T-helper 17 cell (primary cell): ENCODE measurements at regions not wholly inside any gene's neighbourhood (a gene's known extent, or its start where the extent isn't known, plus 50 kb on each side); places are given as distances from the start of the nearest gene placed in this dataset.
"Not testable (repeated sequence)": the region's sequence is repeated elsewhere in the genome, so short reads cannot be mapped to it uniquely, and the experiment has no call there.

Source experiments
- ATAC-seq: fragments of 150-1000 bp; cut with Tn5 transposase; 2 replicates; pipeline ENCODE4 v1.10.0; 2021; ENCODE audit warnings: mild to moderate bottlenecking, moderate library complexity
- DNase-seq, 3 donors: peaks; one replicate each; pipeline versions ENCODE4 v3.0.0 to v3.0.0-alpha.2; 2020 to 2021
- H3K9me3 ChIP-seq: one replicate; pipeline ENCODE4 v1.7.0; 2013; ENCODE audit warnings: low read length, mild to moderate bottlenecking; ENCODE audit not compliant: control insufficient read depth, poor library complexity, severe bottlenecking
- H3K27ac Mint-ChIP-seq: one replicate; pipeline ENCODE4 v1.8.0; 2022; ENCODE audit warnings: mild to moderate bottlenecking, moderate library complexity, mixed read lengths
- H3K27me3 Mint-ChIP-seq: one replicate; pipeline ENCODE4 v1.8.0; 2022; ENCODE audit warnings: mixed read lengths
- H3K36me3 Mint-ChIP-seq: one replicate; pipeline ENCODE4 v1.8.0; 2022; ENCODE audit warnings: low read depth, mixed read lengths
- H3K4me1 Mint-ChIP-seq: one replicate; pipeline ENCODE4 v1.8.0; 2022; ENCODE audit warnings: mild to moderate bottlenecking, mixed read lengths
- H3K4me3 Mint-ChIP-seq: one replicate; pipeline ENCODE4 v1.8.0; 2022; ENCODE audit warnings: mild to moderate bottlenecking, moderate library complexity, mixed read lengths

DNA sequence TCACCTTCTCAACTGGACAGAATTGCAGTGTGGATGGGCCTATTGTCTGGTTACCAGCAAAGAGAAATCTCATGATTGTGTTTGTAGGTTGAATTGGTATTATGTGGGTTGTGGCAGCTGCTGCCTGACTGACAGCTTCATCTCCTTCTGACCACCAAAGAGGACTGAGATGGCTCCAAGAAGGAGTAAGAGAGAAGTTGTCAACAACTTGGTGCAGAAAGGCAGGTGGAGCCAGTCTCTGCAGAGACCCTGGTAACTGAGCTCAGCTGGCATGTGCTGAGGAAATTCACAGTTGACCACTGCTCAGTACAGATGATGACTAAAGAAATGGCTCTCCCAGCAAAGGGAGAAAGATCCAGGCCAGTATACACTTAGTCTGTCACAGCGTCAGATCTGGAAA lies 240.0 kb upstream of the AMIGO2 start:
- no peaks in the 10 kb centered on the region for H3K36me3 Mint-ChIP-seq
- ATAC-seq (no peak), DNase-seq (no peak)
- no peaks in the 10 kb centered on the region for H3K9me3 ChIP-seq
- H3K27me3 Mint-ChIP-seq, result no peaks in the 10 kb centered on the region
- peak overlapping the region; percentile 14 for H3K27ac Mint-ChIP-seq
- H3K4me3 Mint-ChIP-seq, result no peak overlapping the region
- H3K4me1 Mint-ChIP-seq, result peaks cover 15% of the 10 kb centered on the region

DNA sequence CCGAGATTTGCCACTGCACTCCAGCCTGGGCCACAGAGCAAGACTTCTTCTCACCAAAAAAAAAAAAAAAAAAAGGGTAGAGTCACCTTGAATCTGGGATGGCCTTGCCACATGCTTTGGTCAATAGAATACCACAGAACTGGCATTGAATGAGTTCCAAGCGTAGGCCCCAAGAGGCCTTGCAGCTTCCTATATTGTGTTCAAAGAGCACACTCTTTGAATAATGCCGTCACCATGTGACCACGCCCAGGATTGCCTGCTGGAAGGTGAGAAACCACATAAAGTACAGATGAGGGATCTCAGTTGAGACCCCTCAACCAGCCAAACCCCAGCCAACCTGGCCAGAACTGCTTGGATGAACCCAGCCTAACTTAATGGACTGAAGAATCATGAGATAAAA lies 239.2 kb upstream of the AMIGO2 start:
- peaks cover 13% of the 10 kb centered on the region for H3K4me1 Mint-ChIP-seq
- H3K27me3 Mint-ChIP-seq, result no peaks in the 10 kb centered on the region
- DNase-seq (no peak), ATAC-seq (no peak)
- H3K4me3 Mint-ChIP-seq, result no peak overlapping the region
- no peaks in the 10 kb centered on the region for H3K9me3 ChIP-seq
- H3K27ac Mint-ChIP-seq, result no peak overlapping the region
- no peaks in the 10 kb centered on the region for H3K36me3 Mint-ChIP-seq

DNA sequence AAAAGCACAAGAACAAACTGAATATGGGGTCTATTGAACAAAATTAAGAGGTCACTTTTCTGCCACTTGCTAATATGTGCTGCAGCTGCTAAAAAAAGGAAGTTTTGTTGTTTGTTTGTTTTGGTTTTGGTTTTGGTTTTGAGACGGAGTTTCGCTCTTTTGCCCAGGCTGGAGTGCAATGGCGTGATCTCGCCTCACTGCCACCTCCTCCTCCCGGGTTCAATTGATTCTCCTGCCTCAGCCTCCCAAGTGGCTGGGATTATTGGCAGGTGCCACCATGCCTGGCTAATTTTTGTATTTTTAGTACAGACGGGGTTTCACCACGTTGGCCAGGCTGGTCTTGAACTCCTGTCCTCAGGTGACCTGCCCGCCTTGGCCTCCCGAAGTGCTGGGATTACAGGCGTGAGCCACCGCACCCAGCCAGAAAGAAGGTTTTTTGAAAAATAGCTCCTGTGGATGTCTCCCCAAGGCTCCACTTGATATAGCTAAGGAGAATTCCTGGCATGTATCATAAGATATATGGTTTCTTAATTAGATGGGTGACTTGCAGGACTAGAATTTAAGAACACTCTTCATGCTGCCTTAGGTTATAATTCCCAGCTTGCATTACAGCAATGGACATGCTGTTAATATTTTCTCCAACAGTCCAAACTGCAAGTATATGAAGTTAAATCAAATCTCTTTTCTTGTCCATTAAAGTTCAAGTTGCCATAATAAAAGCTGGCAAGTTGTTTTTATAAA lies 237.6 kb upstream of the AMIGO2 start:
- Mint-ChIP-seq H3K36me3 (no peaks in the 10 kb centered on the region), H3K27me3 (no peaks in the 10 kb centered on the region), H3K4me3 (peak overlapping the region; percentile 69), H3K27ac (peak overlapping the region; percentile 83), H3K4me1 (peaks cover 16% of the 10 kb centered on the region)
- DNase-seq (no peak), ATAC-seq (no peak)
- H3K9me3 ChIP-seq, result no peaks in the 10 kb centered on the region

DNA sequence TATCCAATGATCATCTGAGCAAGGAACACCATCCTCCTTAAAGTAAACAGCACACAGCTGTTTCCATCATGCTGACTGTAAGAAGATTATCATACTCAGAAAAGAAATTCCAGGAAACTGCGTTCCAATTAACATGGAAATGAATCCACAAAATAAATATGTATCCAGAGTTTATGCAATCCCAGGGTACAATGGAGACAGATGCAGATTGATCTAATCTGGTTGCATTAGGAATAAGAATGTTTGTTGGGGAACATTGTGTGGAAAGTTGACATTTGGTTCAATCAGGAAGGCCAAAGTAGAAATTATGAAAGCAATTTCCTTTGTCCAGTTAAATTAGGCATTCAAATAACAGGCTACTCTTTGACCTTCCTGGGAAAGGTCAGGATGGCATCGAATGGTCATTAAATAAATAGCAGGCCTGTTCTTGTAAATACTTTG lies 236.9 kb upstream of the AMIGO2 start:
- H3K4me1 Mint-ChIP-seq, result peaks cover 16% of the 10 kb centered on the region
- ATAC-seq (no peak), DNase-seq (no peak)
- H3K36me3 Mint-ChIP-seq, result no peaks in the 10 kb centered on the region
- no peaks in the 10 kb centered on the region for H3K9me3 ChIP-seq
- H3K27me3 Mint-ChIP-seq, result no peaks in the 10 kb centered on the region
- H3K4me3 Mint-ChIP-seq, result peak overlapping the region; percentile 69
- H3K27ac Mint-ChIP-seq, result peak overlapping the region; percentile 83

DNA sequence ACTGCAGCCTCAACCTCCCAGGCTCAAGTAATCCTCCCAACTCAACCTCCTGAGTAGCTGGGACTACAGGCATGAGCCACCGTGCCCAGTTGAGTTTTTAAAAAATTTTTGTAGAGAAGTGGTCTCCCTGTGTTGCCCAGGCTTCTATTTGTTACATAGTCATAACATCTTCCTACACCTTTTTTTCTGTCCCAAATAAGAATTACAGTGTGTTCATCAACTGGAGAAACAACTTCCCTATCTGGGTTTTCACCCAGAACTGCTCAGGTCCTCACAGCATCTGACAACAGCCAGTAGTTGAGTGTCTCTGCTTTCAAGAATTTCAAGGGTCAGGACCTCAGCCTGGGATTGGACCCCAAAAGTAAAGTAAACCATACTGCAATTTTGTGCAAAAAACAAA lies 235.2 kb upstream of the AMIGO2 start:
- ATAC-seq (no peak), DNase-seq (no peak)
- H3K27ac Mint-ChIP-seq, result peak overlapping the region; percentile 19
- peaks cover 18% of the 10 kb centered on the region for H3K4me1 Mint-ChIP-seq
- H3K4me3 Mint-ChIP-seq, result no peak overlapping the region
- H3K27me3 Mint-ChIP-seq, result no peaks in the 10 kb centered on the region
- H3K9me3 ChIP-seq, result no peaks in the 10 kb centered on the region
- H3K36me3 Mint-ChIP-seq, result no peaks in the 10 kb centered on the region

DNA sequence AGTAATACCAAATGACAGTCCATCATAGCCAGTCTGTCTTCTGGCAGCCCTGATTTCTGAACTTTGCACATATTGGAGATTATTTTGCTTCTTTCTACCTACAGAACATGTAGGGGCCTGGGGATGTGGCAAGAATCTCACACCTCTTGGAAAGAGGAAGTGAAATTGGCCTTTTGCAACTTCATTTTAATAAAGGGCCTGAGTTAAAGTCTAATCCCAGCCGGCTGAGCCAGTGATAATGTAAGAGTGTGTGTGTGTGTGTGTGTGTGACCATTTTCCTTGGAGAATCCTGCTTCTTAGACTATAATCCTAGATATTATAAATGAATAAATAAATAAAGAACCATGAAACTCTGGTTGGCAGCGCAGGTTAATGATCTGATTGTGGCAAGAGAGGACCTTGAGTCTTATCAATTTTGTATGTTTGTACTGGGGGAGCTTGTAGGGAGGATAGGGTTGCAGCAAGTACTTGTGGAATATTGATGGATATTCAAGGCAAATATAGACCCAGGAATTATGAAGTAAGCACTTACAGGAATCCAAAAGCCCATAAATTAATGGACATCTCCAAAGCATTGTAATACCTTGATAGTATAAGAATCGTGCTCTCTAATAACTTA lies 233.2 kb upstream of the AMIGO2 start:
- peaks cover 16% of the 10 kb centered on the region for H3K4me1 Mint-ChIP-seq
- ATAC-seq (no peak), DNase-seq (no peak)
- H3K27me3 Mint-ChIP-seq, result no peaks in the 10 kb centered on the region
- H3K4me3 Mint-ChIP-seq, result no peak overlapping the region
- no peak overlapping the region for H3K27ac Mint-ChIP-seq
- no peaks in the 10 kb centered on the region for H3K36me3 Mint-ChIP-seq
- peaks cover 2% of the 10 kb centered on the region for H3K9me3 ChIP-seq

DNA sequence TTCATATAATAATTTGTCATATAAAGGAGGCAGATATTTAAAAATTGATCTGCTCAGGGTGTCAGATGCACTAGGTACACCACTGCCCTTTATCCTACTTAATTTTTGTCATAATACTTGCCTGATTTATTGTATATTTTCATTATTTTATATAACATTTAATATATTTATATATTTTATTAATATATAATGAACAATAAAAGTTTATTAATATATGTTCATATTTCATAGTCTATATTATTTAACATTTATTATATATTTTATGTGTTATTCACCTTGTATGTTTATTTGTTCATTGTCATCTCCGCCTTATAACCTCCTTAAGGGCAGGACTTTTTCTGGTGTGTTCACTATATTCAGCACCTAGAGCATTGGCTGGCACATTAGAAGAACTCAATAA lies 232.4 kb upstream of the AMIGO2 start:
- Mint-ChIP-seq H3K27me3 (no peaks in the 10 kb centered on the region), H3K4me1 (peaks cover 19% of the 10 kb centered on the region), H3K27ac (no peak overlapping the region), H3K36me3 (no peaks in the 10 kb centered on the region), H3K4me3 (no peak overlapping the region)
- ATAC-seq, result no peak
- no peak for DNase-seq
- peaks cover 2% of the 10 kb centered on the region for H3K9me3 ChIP-seq

DNA sequence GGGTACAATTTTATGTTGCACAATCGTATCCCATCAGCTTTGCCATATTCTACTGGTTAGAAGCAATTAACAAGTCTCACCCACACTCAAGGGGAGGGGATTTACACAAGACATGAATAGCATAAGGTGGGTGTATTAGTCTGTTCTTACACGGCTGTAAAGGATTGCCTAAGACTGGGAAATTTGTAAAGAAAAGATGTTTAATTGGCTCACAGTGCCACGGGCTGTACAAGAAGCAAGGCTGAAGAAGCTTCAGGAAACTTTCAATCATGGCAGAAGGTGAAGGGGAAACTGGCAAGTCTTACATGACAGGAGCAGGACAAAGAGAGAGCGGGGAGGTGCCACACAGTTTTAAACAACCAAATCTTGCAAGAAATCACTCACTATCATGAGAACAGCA lies 231.8 kb upstream of the AMIGO2 start:
- H3K27ac Mint-ChIP-seq, result no peak overlapping the region

DNA sequence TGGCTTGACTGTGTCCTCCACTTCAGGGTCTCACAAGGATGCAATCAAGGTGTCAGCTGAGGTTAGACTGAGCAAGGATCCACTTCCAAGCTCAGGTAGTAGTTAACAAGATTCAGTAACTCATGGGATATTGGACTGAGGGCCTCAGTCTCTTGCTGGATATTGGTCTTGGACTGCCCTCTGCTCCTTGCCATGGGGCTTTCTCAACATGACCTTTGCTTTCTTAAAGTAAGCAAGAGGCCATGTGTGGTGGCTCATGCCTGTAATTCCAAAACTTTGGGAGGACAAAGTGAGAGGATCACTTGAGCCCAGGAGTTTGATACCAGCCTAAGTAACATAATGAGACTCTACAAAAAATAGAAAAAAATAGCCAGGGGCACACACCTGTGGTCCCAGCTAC lies 231.3 kb upstream of the AMIGO2 start:
- ATAC-seq, result no peak
- Mint-ChIP-seq H3K27ac (no peak overlapping the region), H3K4me1 (peaks cover 16% of the 10 kb centered on the region), H3K4me3 (no peak overlapping the region), H3K36me3 (no peaks in the 10 kb centered on the region), H3K27me3 (no peaks in the 10 kb centered on the region)
- peaks cover 2% of the 10 kb centered on the region for H3K9me3 ChIP-seq
- no peak for DNase-seq

More for the DNA sequence above, 231.8 kb upstream of the AMIGO2 start:
- ATAC-seq (no peak), DNase-seq (no peak)
- peaks cover 2% of the 10 kb centered on the region for H3K9me3 ChIP-seq
- Mint-ChIP-seq H3K27me3 (no peaks in the 10 kb centered on the region), H3K4me3 (no peak overlapping the region), H3K36me3 (no peaks in the 10 kb centered on the region), H3K4me1 (peaks cover 18% of the 10 kb centered on the region)

DNA sequence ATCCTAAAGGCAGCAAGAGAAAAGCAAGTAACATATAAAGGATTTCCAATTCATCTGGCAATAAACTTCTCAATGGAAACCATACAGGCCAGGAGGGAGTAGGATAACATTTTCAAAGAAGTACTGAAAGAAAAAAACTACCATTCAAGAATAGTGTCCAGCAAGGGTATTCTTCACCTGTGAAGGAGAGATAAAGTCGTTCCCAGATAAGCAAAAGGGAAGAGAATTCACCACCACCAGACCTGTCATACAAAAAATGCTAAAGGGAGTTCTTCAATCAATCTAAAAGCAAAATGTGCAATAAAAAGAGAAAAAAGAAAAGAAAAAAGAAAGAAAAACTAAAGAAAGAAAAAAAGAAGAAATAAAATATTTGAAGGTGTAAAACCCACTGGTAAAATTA lies 228.9 kb upstream of the AMIGO2 start:
- H3K27me3 Mint-ChIP-seq, result no peaks in the 10 kb centered on the region
- H3K4me3 Mint-ChIP-seq, result no peak overlapping the region
- H3K9me3 ChIP-seq, result peaks cover 2% of the 10 kb centered on the region
- ATAC-seq, result no peak
- H3K4me1 Mint-ChIP-seq, result peaks cover 13% of the 10 kb centered on the region
- no peak for DNase-seq
- H3K36me3 Mint-ChIP-seq, result peaks cover 1% of the 10 kb centered on the region
- H3K27ac Mint-ChIP-seq, result no peak overlapping the region

DNA sequence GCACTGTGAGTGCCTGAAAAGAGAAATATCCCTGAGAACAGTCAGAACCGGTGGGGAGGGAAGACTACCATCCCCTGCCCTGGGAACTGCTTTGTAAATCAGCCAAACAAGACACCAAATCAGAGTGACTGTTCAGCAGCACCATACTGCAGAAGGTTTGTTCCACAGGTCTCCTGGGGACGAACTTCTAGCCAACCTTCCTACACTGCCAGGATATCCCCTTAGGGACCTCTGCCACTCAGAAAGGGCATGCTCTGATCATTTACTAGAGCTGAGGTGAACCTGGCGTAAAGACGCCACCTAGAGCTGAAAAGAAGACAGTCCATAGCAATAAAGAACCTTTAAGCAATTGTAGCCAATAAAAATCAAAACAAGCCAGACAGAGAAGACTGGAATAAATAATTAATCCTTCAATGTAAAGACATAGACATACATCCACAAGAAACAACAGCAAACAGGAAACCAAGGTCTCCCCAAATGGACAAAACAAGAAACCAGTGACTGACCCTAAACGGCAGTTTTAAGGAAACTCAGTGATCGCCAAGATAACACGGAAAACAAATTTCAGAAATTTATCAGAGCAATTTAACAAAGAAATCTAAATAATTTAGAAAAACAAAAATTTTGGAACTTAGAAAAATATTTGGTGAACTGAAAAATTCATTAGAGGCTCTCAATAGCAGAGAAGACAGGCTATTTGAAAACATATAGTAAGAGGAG lies 228.1 kb upstream of the AMIGO2 start:
- peak; percentile 94 for ATAC-seq
- Mint-ChIP-seq H3K4me3 (peak overlapping the region; percentile 88), H3K36me3 (peaks cover 3% of the 10 kb centered on the region), H3K27ac (peak overlapping the region; percentile 88), H3K27me3 (no peaks in the 10 kb centered on the region), H3K4me1 (peaks cover 12% of the 10 kb centered on the region)
- peak in 2 of 3 donors; percentile 11 to 31 for DNase-seq
- peaks cover 2% of the 10 kb centered on the region for H3K9me3 ChIP-seq

DNA sequence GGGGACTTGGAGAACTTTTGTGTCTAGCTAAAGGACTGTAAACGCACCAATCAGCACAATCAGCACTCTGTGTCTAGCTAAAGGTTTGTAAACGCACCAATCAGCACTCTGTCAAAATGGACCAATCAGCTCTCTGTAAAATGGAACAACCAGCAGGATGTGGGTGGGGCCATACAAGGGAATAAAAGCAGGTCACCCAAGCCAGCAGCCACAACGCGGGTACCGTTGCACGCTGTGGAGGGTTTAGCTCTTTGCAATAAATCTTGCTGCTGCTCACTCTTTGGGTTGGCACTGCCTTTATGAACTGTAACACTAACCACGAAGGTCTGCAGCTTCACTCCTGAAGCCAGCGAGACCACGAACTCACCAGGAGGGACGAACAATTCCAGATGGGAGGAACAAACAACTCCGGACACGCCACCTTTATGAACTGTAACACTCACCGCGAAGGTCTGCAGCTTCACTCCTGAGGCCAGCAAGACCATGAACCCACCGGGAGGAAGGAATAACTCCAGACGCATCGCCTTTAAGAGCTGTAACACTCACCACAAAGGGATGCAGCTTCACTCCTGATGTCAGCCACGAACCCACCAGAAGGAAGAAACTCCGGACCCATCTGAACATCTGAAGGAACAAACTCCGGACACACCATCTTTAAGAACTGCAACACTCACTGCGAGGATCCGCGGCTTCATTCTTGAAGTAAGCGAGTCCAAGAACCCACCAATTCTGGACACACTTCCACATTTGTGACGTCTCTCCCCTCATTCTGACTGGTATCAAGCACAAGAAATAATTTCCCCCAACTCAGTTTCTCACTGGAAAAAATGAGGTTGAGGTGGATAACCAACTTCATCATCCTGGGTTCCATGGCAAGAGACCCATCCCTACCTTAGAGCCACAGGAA lies 227.3 kb upstream of the AMIGO2 start:
- not testable (repeated sequence) for H3K27me3 Mint-ChIP-seq, H3K36me3 Mint-ChIP-seq, H3K9me3 ChIP-seq
- peak overlapping the region; percentile 88 for H3K4me3 Mint-ChIP-seq
- peak; percentile 68 for ATAC-seq
- H3K4me1 Mint-ChIP-seq, result peaks cover 12% of the 10 kb centered on the region
- peak overlapping the region; percentile 88 for H3K27ac Mint-ChIP-seq
- DNase-seq, result peak in 1 of 3 donors; percentile 29

DNA sequence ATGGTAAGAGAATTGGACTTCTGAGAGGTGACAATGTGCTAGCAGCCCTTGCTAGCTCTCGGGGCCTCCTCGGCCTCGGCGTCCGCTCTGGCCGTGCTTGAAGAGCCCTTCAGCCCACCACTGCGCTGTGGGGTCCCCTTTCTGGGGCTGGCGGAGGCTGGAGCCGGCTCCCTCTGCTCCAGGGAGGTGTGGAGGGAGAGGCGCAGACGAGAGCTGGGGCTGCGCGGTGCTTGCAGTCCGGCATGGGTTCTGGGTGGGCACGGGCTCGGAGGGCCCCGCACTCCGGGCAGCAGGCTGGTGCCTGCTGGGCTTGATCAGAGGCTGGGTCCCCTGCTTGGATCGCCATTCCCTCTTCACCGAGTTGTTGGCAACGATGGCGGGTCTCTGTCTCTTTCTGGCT lies 226.4 kb upstream of the AMIGO2 start:
- Mint-ChIP-seq H3K27ac (peak overlapping the region; percentile 88), H3K27me3 (no peaks in the 10 kb centered on the region), H3K4me3 (no peak overlapping the region), H3K36me3 (peaks cover 3% of the 10 kb centered on the region), H3K4me1 (peaks cover 12% of the 10 kb centered on the region)
- H3K9me3 ChIP-seq, result peaks cover 2% of the 10 kb centered on the region
- ATAC-seq (no peak), DNase-seq (no peak)
